OCI-LY1 (cell line): ENCODE measurements at regions not wholly inside any gene's neighbourhood (a gene's known extent, or its start where the extent isn't known, plus 50 kb on each side); places are given as distances from the start of the nearest gene placed in this dataset.

Experiments
- H2AFZ ChIP-seq: fragments of 200-600 bp; sonication (generic), shearing (Covaris generic); 2 replicates; pipeline ENCODE4 v1.6.0; 2014; ENCODE audit warnings: antibody characterized with exemption, mild to moderate bottlenecking, low read length
- H3F3A ChIP-seq: fragments of 200-600 bp; sonication (generic), shearing (Covaris generic); 2 replicates; pipeline ENCODE4 v1.6.0; 2014; ENCODE audit warnings: mild to moderate bottlenecking, antibody characterized with exemption, low read length, moderate library complexity; ENCODE audit not compliant: insufficient read depth
- H3K27ac ChIP-seq: fragments of 200-600 bp; sonication (generic); 2 replicates; pipeline ENCODE4 v1.5.1; 2014; ENCODE audit warnings: low read length, mixed run types, mild to moderate bottlenecking, low read depth; ENCODE audit not compliant: poor library complexity, severe bottlenecking
- H3K27me3 ChIP-seq: fragments of 200-600 bp; sonication (generic); 2 replicates; pipeline ENCODE4 v1.6.0; 2014; ENCODE audit warnings: antibody characterized with exemption, mild to moderate bottlenecking, low read length, moderate library complexity; ENCODE audit not compliant: insufficient read depth
- H3K36me3 ChIP-seq: fragments of 200-600 bp; sonication (generic); 2 replicates; pipeline ENCODE4 v1.6.1; 2014; ENCODE audit warnings: mild to moderate bottlenecking, antibody characterized with exemption, low read length, moderate library complexity, mixed read lengths; ENCODE audit not compliant: insufficient read depth
- H3K4me1 ChIP-seq: fragments of 200-600 bp; sonication (generic); 2 replicates; pipeline ENCODE4 v1.5.1; 2014; ENCODE audit warnings: mild to moderate bottlenecking, low read length, moderate library complexity; ENCODE audit not compliant: insufficient read depth, severe bottlenecking
- H3K4me2 ChIP-seq: fragments of 200-600 bp; sonication (generic), shearing (Covaris generic); 2 replicates; pipeline ENCODE4 v1.6.1; 2014; ENCODE audit warnings: low read length
- H3K4me3 ChIP-seq: fragments of 200-600 bp; sonication (generic); 2 replicates; pipeline ENCODE4 v1.5.1; 2014; ENCODE audit warnings: low read length, low read depth, mild to moderate bottlenecking, mixed read lengths; ENCODE audit not compliant: poor library complexity, severe bottlenecking
- H3K79me2 ChIP-seq: fragments of 200-600 bp; shearing (Covaris generic); 2 replicates; pipeline ENCODE4 v1.6.1; 2016; ENCODE audit warnings: mixed run types, low read length, mixed read lengths; ENCODE audit not compliant: insufficient read depth
- H3K9ac ChIP-seq: fragments of 200-600 bp; sonication (generic), shearing (Covaris generic); 2 replicates; pipeline ENCODE4 v1.6.1; 2014; ENCODE audit warnings: mild to moderate bottlenecking, low read length, mixed read lengths
- H3K9me2 ChIP-seq: fragments of 200-600 bp; sonication (generic), shearing (Covaris generic); 2 replicates; pipeline ENCODE4 v1.6.1; 2014; ENCODE audit warnings: low read depth, mild to moderate bottlenecking, low read length, mixed read lengths
- H3K9me3 ChIP-seq: fragments of 200-600 bp; shearing (Covaris generic); 2 replicates; pipeline ENCODE4 v1.6.1; 2014; ENCODE audit warnings: low read length, mixed read lengths
- H4K20me1 ChIP-seq: fragments of 200-600 bp; sonication (generic), shearing (Covaris generic); 2 replicates; pipeline ENCODE4 v1.6.0; 2016; ENCODE audit warnings: mild to moderate bottlenecking, low read length; ENCODE audit not compliant: insufficient read depth
- EZH2 ChIP-seq: fragments of 200-600 bp; sonication (generic), shearing (Covaris generic); IDR thresholded peaks from 2 replicates; pipeline ENCODE4 v1.8.0; 2017; ENCODE audit warnings: borderline replicate concordance, mixed run types, mild to moderate bottlenecking, antibody characterized with exemption, low read length, moderate library complexity, mixed read lengths
- TF ChIP-seq, protein P1 (sequence below): fragments of 200-600 bp; sonication (generic), shearing (Covaris generic); IDR thresholded peaks from 2 replicates; pipeline ENCODE4 v1.5.1; 2017; ENCODE audit warnings: mild to moderate bottlenecking, antibody characterized with exemption, low read length, moderate library complexity, mixed read lengths

DNA sequence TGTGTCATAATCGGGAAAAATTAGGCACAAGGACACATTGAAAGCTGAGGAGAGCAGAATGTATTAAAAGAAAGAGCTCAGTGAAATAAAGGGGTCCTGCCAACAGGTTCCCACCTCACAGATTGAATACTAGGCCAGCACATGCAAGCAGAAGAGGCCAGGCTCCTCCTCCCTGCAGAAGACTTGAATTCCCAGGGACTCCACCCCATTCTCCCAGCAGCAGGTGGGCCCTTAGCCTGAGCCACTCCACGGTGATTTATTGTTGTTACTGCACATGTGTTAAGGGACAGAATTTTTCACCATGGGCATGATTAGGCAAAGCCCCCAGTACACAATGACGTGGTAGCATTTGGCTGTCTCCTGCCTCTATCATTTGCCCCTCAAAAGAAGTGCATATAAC lies 1844.7 kb downstream of the NCAM2 start:
- Histone ChIP-seq H3K4me1 (peaks cover 6% of the 10 kb centered on the region), H3K9ac (no peak overlapping the region), H3K9me3 (no peaks in the 10 kb centered on the region), H3K4me2 (no peak overlapping the region), H3K9me2 (no peaks in the 10 kb centered on the region; the same call in 1 of the 2 replicates), H3K36me3 (no peaks in the 10 kb centered on the region), H3F3A (no peaks in the 10 kb centered on the region), H4K20me1 (no peaks in the 10 kb centered on the region), H3K4me3 (no peak overlapping the region), H3K27me3 (no peaks in the 10 kb centered on the region), H3K27ac (no peak overlapping the region), H3K79me2 (no peaks in the 10 kb centered on the region), H2AFZ (no peak overlapping the region)
- TF ChIP-seq EZH2, result no peak
- TF ChIP-seq, protein P1, sequence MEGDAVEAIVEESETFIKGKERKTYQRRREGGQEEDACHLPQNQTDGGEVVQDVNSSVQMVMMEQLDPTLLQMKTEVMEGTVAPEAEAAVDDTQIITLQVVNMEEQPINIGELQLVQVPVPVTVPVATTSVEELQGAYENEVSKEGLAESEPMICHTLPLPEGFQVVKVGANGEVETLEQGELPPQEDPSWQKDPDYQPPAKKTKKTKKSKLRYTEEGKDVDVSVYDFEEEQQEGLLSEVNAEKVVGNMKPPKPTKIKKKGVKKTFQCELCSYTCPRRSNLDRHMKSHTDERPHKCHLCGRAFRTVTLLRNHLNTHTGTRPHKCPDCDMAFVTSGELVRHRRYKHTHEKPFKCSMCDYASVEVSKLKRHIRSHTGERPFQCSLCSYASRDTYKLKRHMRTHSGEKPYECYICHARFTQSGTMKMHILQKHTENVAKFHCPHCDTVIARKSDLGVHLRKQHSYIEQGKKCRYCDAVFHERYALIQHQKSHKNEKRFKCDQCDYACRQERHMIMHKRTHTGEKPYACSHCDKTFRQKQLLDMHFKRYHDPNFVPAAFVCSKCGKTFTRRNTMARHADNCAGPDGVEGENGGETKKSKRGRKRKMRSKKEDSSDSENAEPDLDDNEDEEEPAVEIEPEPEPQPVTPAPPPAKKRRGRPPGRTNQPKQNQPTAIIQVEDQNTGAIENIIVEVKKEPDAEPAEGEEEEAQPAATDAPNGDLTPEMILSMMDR, result no peak

DNA sequence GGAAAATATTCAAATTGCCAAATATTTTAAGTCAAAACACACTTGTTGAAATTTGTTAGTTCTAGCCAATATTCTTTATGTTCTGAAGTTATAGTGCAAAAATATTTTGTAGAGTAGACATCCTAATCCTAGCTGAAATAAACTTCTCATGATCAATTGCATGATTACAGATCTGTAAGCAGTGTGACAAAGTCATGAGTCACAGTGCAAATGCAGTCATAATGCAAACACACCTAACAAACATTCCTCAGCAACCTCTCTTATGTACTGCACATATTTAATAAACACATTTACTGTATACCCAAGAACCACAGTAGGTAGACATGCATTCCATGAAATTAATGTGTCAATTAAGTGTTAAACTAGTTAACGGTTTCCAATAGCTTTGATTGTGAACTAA lies 1857.4 kb downstream of the NCAM2 start:
- Histone ChIP-seq H3K9me2 (no peaks in the 10 kb centered on the region), H3K4me3 (no peak overlapping the region), H3K4me1 (peaks cover 18% of the 10 kb centered on the region), H4K20me1 (no peaks in the 10 kb centered on the region), H3K4me2 (no peak overlapping the region), H2AFZ (no peak overlapping the region), H3K9me3 (no peaks in the 10 kb centered on the region), H3K9ac (no peak overlapping the region), H3K27ac (no peak overlapping the region), H3K27me3 (no peaks in the 10 kb centered on the region), H3F3A (no peaks in the 10 kb centered on the region), H3K79me2 (no peaks in the 10 kb centered on the region), H3K36me3 (no peaks in the 10 kb centered on the region)
- TF ChIP-seq, protein P1, result no peak

DNA sequence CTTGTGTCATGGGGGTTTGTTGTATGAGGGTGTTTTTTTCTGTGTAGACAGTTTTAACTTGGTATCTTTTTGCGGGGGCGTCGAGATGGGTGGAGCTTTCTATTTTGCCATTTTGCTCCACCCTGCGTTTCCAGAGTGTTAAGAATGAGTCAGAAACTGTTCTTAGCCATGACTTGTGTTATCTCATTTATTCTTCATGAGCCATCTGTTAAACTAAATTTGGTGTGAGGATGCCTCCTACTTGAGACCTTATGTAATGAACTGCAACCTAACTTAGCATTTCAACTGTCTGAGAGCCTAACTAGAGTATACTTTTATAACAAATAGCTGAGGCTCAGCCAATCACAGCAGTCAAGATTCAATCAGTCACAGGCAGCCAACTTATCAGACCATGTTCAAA lies 1873.5 kb downstream of the NCAM2 start:
- Histone ChIP-seq H3K27me3 (no peaks in the 10 kb centered on the region), H3F3A (no peaks in the 10 kb centered on the region), H3K4me3 (no peak overlapping the region), H3K79me2 (no peaks in the 10 kb centered on the region), H4K20me1 (no peaks in the 10 kb centered on the region), H3K36me3 (no peaks in the 10 kb centered on the region), H3K4me2 (no peak overlapping the region), H3K4me1 (peaks cover 40% of the 10 kb centered on the region), H3K9me2 (no peaks in the 10 kb centered on the region), H3K9me3 (no peaks in the 10 kb centered on the region), H3K27ac (no peak overlapping the region), H2AFZ (no peak overlapping the region), H3K9ac (no peak overlapping the region)
- TF ChIP-seq, protein P1, result no peak
- no peak for TF ChIP-seq EZH2
